Type B pancreatic cell (in vitro differentiated cells): ENCODE measurements at regions not wholly inside any gene's neighbourhood (a gene's known extent, or its start where the extent isn't known, plus 50 kb on each side); places are given as distances from the start of the nearest gene placed in this dataset.

Experiments used
- DNase-seq: peaks from one replicate; pipeline ENCODE4 v3.0.0; 2021; ENCODE audit warnings: mixed read lengths; ENCODE audit not compliant: unreplicated experiment; ENCODE audit errors: extremely low spot score
- H3K27ac Mint-ChIP-seq: 2 replicates; pipeline ENCODE4 v1.8.0; 2021; ENCODE audit warnings: mild to moderate bottlenecking, mixed read lengths
- H3K27me3 Mint-ChIP-seq: 2 replicates; pipeline ENCODE4 v1.8.0; 2021; ENCODE audit warnings: mixed read lengths
- H3K36me3 Mint-ChIP-seq: 2 replicates; pipeline ENCODE4 v1.8.0; 2021; ENCODE audit warnings: mixed read lengths
- H3K4me1 Mint-ChIP-seq: one replicate; pipeline ENCODE4 v1.8.0; 2021; ENCODE audit warnings: mixed read lengths; ENCODE audit not compliant: unreplicated experiment
- H3K4me3 Mint-ChIP-seq: 2 replicates; pipeline ENCODE4 v1.8.0; 2021; ENCODE audit warnings: mild to moderate bottlenecking, mixed read lengths
- H3K9me3 Mint-ChIP-seq: 2 replicates; pipeline ENCODE4 v1.8.0; 2021; ENCODE audit warnings: mixed read lengths
- CTCF ChIP-seq: fragments of 200-600 bp; sonication (generic); conservative IDR thresholded peaks from 2 replicates; pipeline ENCODE4 v1.5.0; 2021; ENCODE audit warnings: antibody characterized with exemption, mild to moderate bottlenecking

- TF ChIP-seq CTCF, result no peak
- Mint-ChIP-seq H3K4me1 (peaks cover 4% of the 10 kb centered on the region), H3K4me3 (no peak overlapping the region), H3K36me3 (no peaks in the 10 kb centered on the region), H3K27ac (no peak overlapping the region), H3K9me3 (no peaks in the 10 kb centered on the region), H3K27me3 (no peaks in the 10 kb centered on the region)
- no peak for DNase-seq
These were observed 51.2 kb upstream of the THRB start for GRCh38 chr3:24545887-24546286.

- H3K4me3 Mint-ChIP-seq, result no peak overlapping the region
- no peaks in the 10 kb centered on the region for H3K36me3 Mint-ChIP-seq
- H3K27ac Mint-ChIP-seq, result no peak overlapping the region
- no peak for TF ChIP-seq CTCF
- no peaks in the 10 kb centered on the region for H3K9me3 Mint-ChIP-seq
- H3K27me3 Mint-ChIP-seq, result no peaks in the 10 kb centered on the region
- H3K4me1 Mint-ChIP-seq, result no peaks in the 10 kb centered on the region
- no peak for DNase-seq
These were observed 53.6 kb upstream of the THRB start for GRCh38 chr3:24548278-24548677.

GRCh38 chr3:24550588-24550987 lies 55.9 kb upstream of the THRB start:
- Mint-ChIP-seq H3K4me3 (no peak overlapping the region), H3K9me3 (no peaks in the 10 kb centered on the region), H3K4me1 (no peaks in the 10 kb centered on the region), H3K27ac (no peak overlapping the region), H3K36me3 (no peaks in the 10 kb centered on the region), H3K27me3 (no peaks in the 10 kb centered on the region)
- DNase-seq, result no peak
- TF ChIP-seq CTCF, result no peak

GRCh38 chr3:24551626-24552025 lies 57.0 kb upstream of the THRB start:
- Mint-ChIP-seq H3K27ac (no peak overlapping the region), H3K4me3 (no peak overlapping the region), H3K27me3 (no peaks in the 10 kb centered on the region), H3K9me3 (no peaks in the 10 kb centered on the region), H3K36me3 (no peaks in the 10 kb centered on the region), H3K4me1 (no peaks in the 10 kb centered on the region)
- no peak for TF ChIP-seq CTCF
- DNase-seq, result no peak

- Mint-ChIP-seq H3K27me3 (no peaks in the 10 kb centered on the region), H3K9me3 (peaks cover 5% of the 10 kb centered on the region), H3K4me1 (no peaks in the 10 kb centered on the region), H3K4me3 (no peak overlapping the region), H3K27ac (no peak overlapping the region), H3K36me3 (no peaks in the 10 kb centered on the region)
- no peak for TF ChIP-seq CTCF
- DNase-seq, result no peak
These were observed 68.2 kb upstream of the THRB start for GRCh38 chr3:24562895-24563294.

- H3K9me3 Mint-ChIP-seq, result peaks cover 5% of the 10 kb centered on the region
- TF ChIP-seq CTCF, result no peak
These were observed 70.4 kb upstream of the THRB start for GRCh38 chr3:24565053-24565452.

More at GRCh38 chr3:24565053-24565452, 70.4 kb upstream of the THRB start:
- Mint-ChIP-seq H3K27me3 (peaks cover 3% of the 10 kb centered on the region), H3K4me3 (no peak overlapping the region), H3K4me1 (no peaks in the 10 kb centered on the region), H3K36me3 (no peaks in the 10 kb centered on the region), H3K27ac (no peak overlapping the region)
- no peak for DNase-seq
